ENCODE measurements at regions not wholly inside any gene's neighbourhood (a gene's known extent, or its start where the extent isn't known, plus 50 kb on each side); places are given as distances from the start of the nearest gene placed in this dataset.

GRCh38 chr1:5742032-5742431 lies 250.2 kb downstream of the NPHP4 start:
- peaks cover 0 to 47% (median 28%) of the 10 kb centered on the region in 7 donors for H3K27me3 ChIP-seq
- no peaks in the 10 kb centered on the region for H3K9me3 ChIP-seq
- intact Hi-C loops (cut with DNase I): loop anchor here in 7 of 10 donors (10.0 kb wide), 3 partner anchors 107 to 1827 kb away; partner anchors contain the start of gene AJAP1 (in 7 of the 7)
- no peak for TF ChIP-seq CTCF (IDR thresholded peaks at IDR 0.05)
- no peak overlapping the region for H3K4me3 ChIP-seq
- ATAC-seq (no peak), DNase-seq (no peak)
- H3K36me3 ChIP-seq: no peaks in the 10 kb centered on the region
- 82 to 84% methylated on average over 9 of the region's 9 CpGs for WGBS, 2 donors
- H3K4me1 ChIP-seq: peaks cover 0 to 5% (median 0%) of the 10 kb centered on the region in 9 donors
- no peak overlapping the region for H3K27ac ChIP-seq

GRCh38 chr1:5740865-5741860 lies 251.1 kb downstream of the NPHP4 start:
- peaks cover 0 to 5% (median 0%) of the 10 kb centered on the region in 9 donors for H3K4me1 ChIP-seq
- intact Hi-C loops (cut with DNase I): loop anchor here in 7 of 10 donors (10.0 kb wide), 3 partner anchors 106 to 1826 kb away; partner anchors contain the start of gene AJAP1 (in 7 of the 7)
- no peak for ATAC-seq
- DNase-seq: no peak
- H3K4me3 ChIP-seq: no peak overlapping the region
- H3K27me3 ChIP-seq: peaks cover 0 to 38% (median 20%) of the 10 kb centered on the region in 7 donors
- 60 to 71% methylated on average over 21 of the region's 21 CpGs for WGBS, 2 donors
- H3K36me3 ChIP-seq: no peaks in the 10 kb centered on the region
- H3K9me3 ChIP-seq: no peaks in the 10 kb centered on the region
- no peak overlapping the region for H3K27ac ChIP-seq
- no peak for TF ChIP-seq CTCF (IDR thresholded peaks at IDR 0.05)

- no peak for DNase-seq
- Histone ChIP-seq H3K4me3 (no peak overlapping the region), H3K4me1 (peaks cover 0 to under 1% (median 0%) of the 10 kb centered on the region in 9 donors), H3K27me3 (peaks cover 0 to 31% (median 14%) of the 10 kb centered on the region in 7 donors), H3K9me3 (no peaks in the 10 kb centered on the region), H3K27ac (no peak overlapping the region), H3K36me3 (no peaks in the 10 kb centered on the region)
- 88 to 97% methylated on average over 7 of the region's 7 CpGs for WGBS, 2 donors
- no peak for ATAC-seq
- no peak for TF ChIP-seq CTCF (IDR thresholded peaks at IDR 0.05)
- intact Hi-C loops (cut with DNase I): loop anchor here in 7 of 10 donors (10.0 kb wide), 3 partner anchors 106 to 1826 kb away; partner anchors contain the start of gene AJAP1 (in 7 of the 7)
These were observed 251.8 kb downstream of the NPHP4 start for GRCh38 chr1:5740450-5740849.

GRCh38 chr1:5739561-5740078 lies 252.6 kb downstream of the NPHP4 start:
- 70 to 73% methylated on average over 6 of the region's 6 CpGs for WGBS, 2 donors
- TF ChIP-seq CTCF (IDR thresholded peaks at IDR 0.05): no peak
- ATAC-seq (no peak), DNase-seq (no peak)
- intact Hi-C loops (cut with DNase I): loop anchor here in 7 of 10 donors (10.0 kb wide), 3 partner anchors 105 to 1825 kb away; partner anchors contain the start of gene AJAP1 (in 7 of the 7)
- Histone ChIP-seq H3K27me3 (peaks cover 0 to 31% (median 15%) of the 10 kb centered on the region in 7 donors), H3K4me3 (no peak overlapping the region), H3K27ac (no peak overlapping the region), H3K9me3 (no peaks in the 10 kb centered on the region), H3K4me1 (no peaks in the 10 kb centered on the region), H3K36me3 (no peaks in the 10 kb centered on the region)

Data from heart right ventricle (tissue), 16 donors.